Fibroblast of lung (primary cell): ENCODE measurements at regions not wholly inside any gene's neighbourhood (a gene's known extent, or its start where the extent isn't known, plus 50 kb on each side); places are given as distances from the start of the nearest gene placed in this dataset.

ENCODE experiments used
- DNase-seq, 2 donors: peaks; one replicate each; pipeline versions ENCODE4 v3.0.0 to v3.0.0-alpha.2; 2010; ENCODE audit warnings: low read depth in 2 of 2
- H2AFZ ChIP-seq: 2 replicates; pipeline ENCODE4 v1.5.1; 2012; ENCODE audit warnings: low read length, control low read depth, inconsistent platforms
- H3K27ac ChIP-seq: 2 replicates; pipeline ENCODE4 v1.5.1; 2011; ENCODE audit warnings: low read length, control low read depth; ENCODE audit not compliant: insufficient read depth
- H3K27me3 ChIP-seq: 2 replicates; pipeline ENCODE4 v1.5.1; 2011; ENCODE audit warnings: mild to moderate bottlenecking, low read length; ENCODE audit not compliant: control insufficient read depth, insufficient read depth
- H3K36me3 ChIP-seq: 2 replicates; pipeline ENCODE4 v1.5.1; 2011; ENCODE audit warnings: low read length; ENCODE audit not compliant: control insufficient read depth, insufficient read depth
- H3K4me1 ChIP-seq: 2 replicates; pipeline ENCODE4 v1.5.1; 2011; ENCODE audit warnings: low read length; ENCODE audit not compliant: control insufficient read depth, insufficient read depth; ENCODE audit errors: extremely low read depth
- H3K4me2 ChIP-seq: 2 replicates; pipeline ENCODE4 v1.5.1; 2011; ENCODE audit warnings: low read length, control low read depth; ENCODE audit not compliant: insufficient read depth; ENCODE audit errors: extremely low read depth
- H3K4me3 ChIP-seq, 4 experiments: fragments of 200-600 bp in 1 of 4; sonication (generic) in 1 of 4; replicated peaks in 1 of 4; 2 replicates each; pipeline ENCODE4 v1.5.1; 2011 to 2016; ENCODE audit warnings: low read length in 4 of 4, low read depth in 3 of 4, mild to moderate bottlenecking in 3 of 4, control low read depth in 2 of 4, inconsistent platforms in 1 of 4, mixed read lengths in 1 of 4; ENCODE audit not compliant: insufficient read depth in 1 of 4; ENCODE audit errors: control extremely low read depth in 1 of 4
- H3K79me2 ChIP-seq: 2 replicates; pipeline ENCODE4 v1.5.1; 2012; ENCODE audit warnings: mild to moderate bottlenecking, low read length, inconsistent platforms; ENCODE audit not compliant: control insufficient read depth, insufficient read depth
- H3K9ac ChIP-seq: 2 replicates; pipeline ENCODE4 v1.5.1; 2011; ENCODE audit warnings: mild to moderate bottlenecking, low read length, control low read depth; ENCODE audit not compliant: insufficient read depth
- H3K9me3 ChIP-seq: 2 replicates; pipeline ENCODE4 v1.5.1; 2012; ENCODE audit warnings: low read depth, low read length; ENCODE audit not compliant: control insufficient read depth, insufficient read depth
- H4K20me1 ChIP-seq: 2 replicates; pipeline ENCODE4 v1.5.1; 2011; ENCODE audit warnings: low read length; ENCODE audit not compliant: control insufficient read depth, insufficient read depth; ENCODE audit errors: extremely low read depth
- CTCF ChIP-seq, 2 donors: IDR thresholded peaks in 1 of 2; conservative IDR thresholded peaks in 1 of 2; 1 replicate in 1 of 2; 2 replicates in 1 of 2; pipeline ENCODE4 v1.5.1; 2011 to 2012; ENCODE audit warnings: low read length in 2 of 2, control low read depth in 1 of 2, inconsistent platforms in 1 of 2, low read depth in 1 of 2, mild to moderate bottlenecking in 1 of 2
- EZH2 ChIP-seq: IDR thresholded peaks from 2 replicates; pipeline ENCODE4 v1.5.1; 2012; ENCODE audit warnings: low read length, control low read depth, mild to moderate bottlenecking; ENCODE audit errors: missing control alignments

- peak; percentile 56 to 72 for DNase-seq
Measured at GRCh38 chr12:66047411-66048021, 83.0 kb downstream of the LLPH start.

GRCh38 chr12:66045506-66045905 is 85.0 kb downstream of the LLPH start:
- Histone ChIP-seq H4K20me1 (no peaks in the 10 kb centered on the region), H3K9ac (no peak overlapping the region), H2AFZ (no peak overlapping the region), H3K4me1 (peaks cover 10% of the 10 kb centered on the region), H3K4me2 (no peak overlapping the region), H3K27ac (no peak overlapping the region), H3K4me3 (no peak overlapping the region), H3K27me3 (no peaks in the 10 kb centered on the region), H3K9me3 (no peaks in the 10 kb centered on the region), H3K79me2 (no peaks in the 10 kb centered on the region), H3K36me3 (no peaks in the 10 kb centered on the region)
- no peak for TF ChIP-seq EZH2
- TF ChIP-seq CTCF (conservative IDR thresholded peaks at IDR 0.05 in 1 of 2, IDR thresholded peaks at IDR 0.05 in 1 of 2; ENCODE audit: low read depth in 1 of 2, low read length in 2 of 2): no peak
- DNase-seq: no peak

More at GRCh38 chr12:66047411-66048021, 83.0 kb downstream of the LLPH start:
- H3K27me3 ChIP-seq: no peaks in the 10 kb centered on the region
- no peak overlapping the region for H3K4me2 ChIP-seq
- H2AFZ ChIP-seq: no peak overlapping the region
- no peak overlapping the region for H3K9ac ChIP-seq
- no peaks in the 10 kb centered on the region for H3K36me3 ChIP-seq
- H3K4me1 ChIP-seq: peaks cover 10% of the 10 kb centered on the region
- H3K79me2 ChIP-seq: no peaks in the 10 kb centered on the region
- no peak overlapping the region for H3K4me3 ChIP-seq
- TF ChIP-seq CTCF (conservative IDR thresholded peaks at IDR 0.05 in 1 of 2, IDR thresholded peaks at IDR 0.05 in 1 of 2; ENCODE audit: low read depth in 1 of 2, low read length in 2 of 2): no peak
- TF ChIP-seq EZH2: no peak
- H3K27ac ChIP-seq: peak overlapping the region; percentile 15
- no peaks in the 10 kb centered on the region for H3K9me3 ChIP-seq
- H4K20me1 ChIP-seq: no peaks in the 10 kb centered on the region

GRCh38 chr12:66044731-66045130 is 85.8 kb downstream of the LLPH start:
- Histone ChIP-seq H4K20me1 (no peaks in the 10 kb centered on the region), H3K36me3 (no peaks in the 10 kb centered on the region), H3K4me2 (no peak overlapping the region), H3K4me1 (peaks cover 10% of the 10 kb centered on the region), H3K27me3 (no peaks in the 10 kb centered on the region), H3K79me2 (no peaks in the 10 kb centered on the region), H3K27ac (no peak overlapping the region), H3K9ac (no peak overlapping the region), H3K9me3 (no peaks in the 10 kb centered on the region), H2AFZ (no peak overlapping the region), H3K4me3 (no peak overlapping the region)
- DNase-seq: peak; percentile 52 to 72
- TF ChIP-seq CTCF (conservative IDR thresholded peaks at IDR 0.05 in 1 of 2, IDR thresholded peaks at IDR 0.05 in 1 of 2; ENCODE audit: low read depth in 1 of 2, low read length in 2 of 2) (no peak), EZH2 (no peak)
